Glomerular visceral epithelial cell (primary cell): ENCODE measurements at regions not wholly inside any gene's neighbourhood (a gene's known extent, or its start where the extent isn't known, plus 50 kb on each side); places are given as distances from the start of the nearest gene placed in this dataset.
"Not testable (repeated sequence)": the region's sequence is repeated elsewhere in the genome, so short reads cannot be mapped to it uniquely, and the experiment has no call there.

Source experiments
- DNase-seq: peaks from one replicate; pipeline ENCODE4 v3.0.0-alpha.2; 2016; ENCODE audit errors: extremely low spot score

GRCh38 chr13:21879263-21879914 is 208.5 kb downstream of the FGF9 start:
- no peak for DNase-seq

DNA sequence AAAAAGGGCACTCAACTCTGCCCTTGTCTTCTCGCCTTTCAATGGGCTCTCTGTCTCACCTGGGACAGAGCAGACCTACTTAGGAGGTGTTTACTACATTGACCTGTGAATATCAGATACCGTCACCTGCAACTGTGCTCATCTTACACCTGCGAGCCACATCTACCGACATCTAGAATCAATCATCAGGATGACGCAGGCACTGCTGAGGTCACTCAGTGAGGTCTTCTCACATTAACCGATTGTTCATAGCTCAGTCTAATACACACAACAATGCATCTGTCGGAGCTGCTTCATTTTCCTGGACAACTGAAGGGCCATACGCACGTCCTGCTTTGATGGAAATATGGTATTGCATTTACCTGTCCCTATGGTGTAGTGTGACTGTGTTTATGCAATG is 211.9 kb downstream of the FGF9 start:
- no peak for DNase-seq

DNA sequence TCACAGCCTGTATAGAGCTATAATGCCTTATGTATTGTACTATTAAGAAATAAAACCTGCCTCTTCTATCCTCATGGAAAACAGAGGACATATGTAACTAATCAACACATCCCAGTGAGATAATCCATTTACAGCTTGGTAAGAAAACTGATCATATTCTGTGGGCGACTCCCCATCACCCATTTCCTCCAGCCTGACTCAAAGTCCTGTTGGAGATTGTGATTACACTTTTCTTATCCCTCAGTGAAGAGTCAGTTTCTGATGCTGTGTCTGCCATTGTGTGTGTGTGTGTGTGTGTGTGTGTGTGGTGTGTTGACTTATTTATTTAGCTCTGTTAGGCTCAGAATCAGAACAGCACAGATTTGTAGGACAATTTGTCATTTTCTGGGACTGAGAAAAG is 212.8 kb downstream of the FGF9 start:
- no peak for DNase-seq

DNA sequence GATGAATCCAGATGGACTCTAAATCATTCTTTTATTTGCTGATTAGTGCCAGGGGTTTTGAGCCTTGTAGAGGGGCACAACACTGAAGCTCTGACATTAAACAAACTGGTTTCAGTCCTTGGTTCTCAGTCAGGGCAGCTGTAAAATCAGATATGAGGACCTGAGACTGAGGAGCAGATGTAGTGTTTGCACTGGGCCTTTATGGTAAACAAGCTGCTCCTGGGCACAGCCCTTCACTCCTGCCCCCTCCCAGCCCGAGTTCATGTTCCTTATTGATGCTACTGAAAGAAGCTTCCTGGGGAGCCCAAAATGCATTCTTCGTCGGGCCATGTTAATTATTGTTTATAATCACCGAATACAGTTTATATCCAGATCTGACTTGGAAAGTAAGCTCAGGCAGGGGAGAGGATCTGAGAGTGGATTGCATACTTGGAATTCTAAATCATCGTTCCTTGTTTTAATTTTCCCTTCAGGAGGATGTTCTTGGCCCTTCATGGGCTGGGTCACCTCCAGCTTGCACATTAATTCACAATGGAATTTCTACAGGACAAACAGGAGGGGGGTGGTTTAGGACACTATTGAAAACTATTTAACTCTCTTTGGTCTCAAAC is 213.5 kb downstream of the FGF9 start:
- no peak for DNase-seq

- DNase-seq: no peak
Measured at GRCh38 chr13:21884965-21885567, 214.2 kb downstream of the FGF9 start.

DNA sequence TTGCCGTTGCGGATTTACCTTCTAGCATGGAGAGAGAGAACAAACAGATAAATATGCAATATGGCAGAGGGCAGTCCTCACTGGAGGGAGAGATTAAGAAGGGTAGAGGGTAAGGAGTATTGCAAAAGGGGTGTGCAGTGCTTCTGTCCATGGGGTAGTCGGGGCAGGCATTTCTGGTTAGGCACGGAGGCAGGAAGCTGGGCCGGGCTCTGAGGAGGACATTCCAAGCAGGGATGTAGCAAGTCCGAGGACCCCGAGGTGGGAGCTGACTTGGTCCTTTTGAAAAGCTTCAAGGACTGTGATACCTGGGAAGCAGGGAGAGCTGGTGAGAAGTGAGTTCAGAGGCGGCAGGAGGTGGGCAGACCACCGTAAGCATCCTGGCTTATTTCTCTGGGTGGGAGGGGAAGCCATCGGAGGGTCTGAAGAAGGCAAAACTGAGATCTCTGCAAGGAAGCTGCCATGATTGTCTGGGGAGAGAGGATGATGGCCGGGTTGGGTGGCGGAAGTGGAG is 214.9 kb downstream of the FGF9 start:
- DNase-seq: no peak

GRCh38 chr13:21889651-21890050 is 218.8 kb downstream of the FGF9 start:
- DNase-seq: no peak

DNA sequence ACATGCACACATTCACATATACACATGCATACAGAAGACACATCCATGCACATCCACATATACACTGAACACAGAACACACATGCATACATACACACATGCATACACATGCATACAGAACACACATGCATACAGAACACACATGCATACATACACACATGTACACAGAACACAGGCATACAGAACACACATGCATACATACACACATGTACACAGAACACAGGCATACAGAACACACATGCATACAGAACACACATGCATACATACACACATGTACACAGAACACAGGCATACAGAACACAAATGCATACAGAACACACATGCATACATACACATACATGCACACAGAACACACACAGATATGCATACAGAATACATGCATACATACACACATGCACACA is 219.3 kb downstream of the FGF9 start:
- DNase-seq: not testable (repeated sequence)

DNA sequence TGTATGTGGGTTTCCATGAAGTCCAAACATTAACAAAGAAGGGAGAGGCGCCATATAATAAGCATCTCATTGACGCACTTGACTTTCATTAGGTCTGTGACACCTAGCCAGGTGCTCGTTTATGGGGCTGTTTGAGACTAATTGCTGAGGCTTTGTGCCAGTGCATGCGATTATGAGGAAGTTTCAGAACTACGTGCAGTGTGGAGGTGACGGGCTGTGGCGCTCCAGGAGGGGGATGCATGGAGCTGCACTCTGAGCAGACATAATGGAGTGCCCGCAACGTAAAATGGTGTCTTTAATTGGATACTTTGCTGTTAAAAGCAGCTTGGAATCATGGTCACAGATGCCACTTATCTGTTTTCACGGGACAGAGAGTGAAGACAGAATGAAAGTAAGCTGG is 223.2 kb downstream of the FGF9 start:
- no peak for DNase-seq

- no peak for DNase-seq
Measured at GRCh38 chr13:21894703-21895699, 224.1 kb downstream of the FGF9 start.

GRCh38 chr13:21895779-21896178 is 224.9 kb downstream of the FGF9 start:
- no peak for DNase-seq

GRCh38 chr13:21897161-21897560 is 226.3 kb downstream of the FGF9 start:
- no peak for DNase-seq

- no peak for DNase-seq
Measured at GRCh38 chr13:21898459-21898858, 227.6 kb downstream of the FGF9 start.

GRCh38 chr13:21898945-21899344 is 228.1 kb downstream of the FGF9 start:
- DNase-seq: no peak

- no peak for DNase-seq
Measured at GRCh38 chr13:21901336-21901735, 230.5 kb downstream of the FGF9 start.

DNA sequence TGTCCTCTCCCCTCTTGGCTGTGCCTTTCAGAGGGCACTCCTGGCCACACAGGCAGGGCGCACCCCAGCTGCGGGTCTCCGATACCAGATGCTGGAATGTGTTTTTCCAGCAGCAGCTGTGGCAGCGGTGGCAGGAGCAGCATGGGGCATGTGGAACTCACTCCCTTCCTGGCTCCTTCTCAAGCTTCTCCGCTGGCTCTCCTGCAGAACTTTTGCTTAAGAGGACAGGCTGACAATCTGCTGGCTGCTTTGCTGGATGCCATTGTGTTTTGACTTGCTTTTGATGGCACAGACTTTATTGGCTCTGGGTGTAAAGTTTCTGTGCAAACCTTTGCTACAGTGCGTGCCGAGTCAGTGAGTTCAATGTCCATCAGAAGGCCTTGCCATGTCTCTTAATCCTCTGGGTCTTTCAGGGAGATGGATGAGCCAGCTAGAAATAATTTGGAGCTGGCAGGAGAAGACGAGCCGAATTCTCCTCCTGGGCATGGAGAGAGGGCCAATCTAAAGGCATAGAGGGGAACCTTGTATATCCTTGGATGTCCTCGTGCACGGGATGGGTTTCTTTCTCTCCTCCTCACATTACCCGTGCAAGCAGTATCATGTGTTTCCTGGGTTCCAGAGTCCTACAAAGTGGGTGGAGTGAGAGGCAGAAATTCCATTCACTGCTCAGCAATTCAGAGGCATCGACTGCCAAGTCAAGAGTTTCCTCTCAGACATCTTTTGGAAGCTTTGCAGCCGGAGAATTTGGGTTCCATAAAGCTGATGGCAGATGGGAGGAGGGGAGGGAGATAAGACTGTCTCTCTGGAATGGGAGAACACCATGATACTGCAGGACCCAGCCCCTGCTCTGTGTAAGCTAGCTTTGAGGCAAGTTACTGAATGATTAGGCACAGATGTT is 231.2 kb downstream of the FGF9 start:
- DNase-seq: no peak

GRCh38 chr13:21902709-21903098 is 231.8 kb downstream of the FGF9 start:
- no peak for DNase-seq

GRCh38 chr13:21905486-21905885 is 234.6 kb downstream of the FGF9 start:
- DNase-seq: no peak

DNA sequence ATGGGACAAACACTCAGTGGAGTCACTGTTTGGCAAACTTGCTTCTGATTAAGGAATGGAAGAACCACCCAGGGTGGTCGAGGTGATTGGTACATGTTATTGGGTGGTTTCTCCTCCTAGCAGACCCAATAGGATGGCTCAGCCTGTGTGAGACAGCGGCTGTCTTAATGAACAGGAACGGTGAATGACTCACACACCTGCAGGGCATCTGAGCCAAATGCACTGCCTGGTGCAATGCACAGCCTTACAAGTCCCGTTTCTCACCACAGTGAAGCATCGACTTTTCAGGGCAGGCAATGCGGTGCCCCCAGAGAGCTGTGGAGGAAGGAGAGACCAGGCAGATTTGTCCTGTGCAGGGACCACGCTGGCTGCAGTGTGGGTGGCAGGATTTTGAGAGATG is 238.5 kb downstream of the FGF9 start:
- no peak for DNase-seq

GRCh38 chr13:21910546-21910945 is 239.7 kb downstream of the FGF9 start:
- DNase-seq: no peak
